OCI-LY7 (cell line): ENCODE measurements at regions not wholly inside any gene's neighbourhood (a gene's known extent, or its start where the extent isn't known, plus 50 kb on each side); places are given as distances from the start of the nearest gene placed in this dataset.

Experiments used
- BruUV-seq: library from RNA; stranded (reverse); fragments of 400-500 nt; replicated peaks from 2 replicates; lab custom pipeline; 2021; lab: Mats Ljungman, UMichigan
- CTCF ChIA-PET: fragments of 300-600 bp; sonication (Branson Sonifier 250); formaldehyde crosslinking; loops from one replicate; lab custom pipeline; 2022; ENCODE audit warnings: antibody characterized with exemption; ENCODE audit not compliant: unreplicated experiment; lab: Charles Lee
- POLR2A ChIA-PET: fragments of 300-600 bp; sonication (Branson Sonifier 250); formaldehyde crosslinking; loops from one replicate; lab custom pipeline; 2022; ENCODE audit warnings: antibody characterized with exemption; lab: Charles Lee
- DNase-seq: peaks from one replicate; pipeline ENCODE4 v3.0.0-alpha.2; 2015; ENCODE audit warnings: low spot score
- H2AFZ ChIP-seq: fragments of 200-600 bp; sonication (generic), shearing (Covaris generic); 2 replicates; pipeline ENCODE4 v1.6.1; 2014; ENCODE audit warnings: mild to moderate bottlenecking, antibody characterized with exemption, low read length, moderate library complexity
- H3K27ac ChIP-seq: fragments of 200-600 bp; sonication (generic); 2 replicates; pipeline ENCODE4 v1.5.1; 2014; ENCODE audit warnings: mixed run types, low read depth, mild to moderate bottlenecking, moderate library complexity, low read length, inconsistent platforms; ENCODE audit not compliant: poor library complexity, severe bottlenecking
- H3K36me3 ChIP-seq: fragments of 200-600 bp; sonication (generic); 2 replicates; pipeline ENCODE4 v1.6.1; 2014; ENCODE audit warnings: mild to moderate bottlenecking, antibody characterized with exemption, low read length, moderate library complexity, mixed read lengths; ENCODE audit not compliant: insufficient read depth
- H3K4me1 ChIP-seq: fragments of 200-600 bp; sonication (generic); 2 replicates; pipeline ENCODE4 v1.5.1; 2014; ENCODE audit warnings: mild to moderate bottlenecking, low read length; ENCODE audit not compliant: insufficient read depth, poor library complexity, severe bottlenecking
- H3K4me2 ChIP-seq: fragments of 200-600 bp; sonication (generic); 2 replicates; pipeline ENCODE4 v1.6.1; 2014; ENCODE audit warnings: mild to moderate bottlenecking, low read length
- H3K4me3 ChIP-seq: fragments of 200-600 bp; sonication (generic); 2 replicates; pipeline ENCODE4 v1.5.1; 2014; ENCODE audit warnings: mild to moderate bottlenecking, low read depth, low read length; ENCODE audit not compliant: poor library complexity, severe bottlenecking
- H3K79me2 ChIP-seq: fragments of 200-600 bp; sonication (generic); 2 replicates; pipeline ENCODE4 v1.6.1; 2016; ENCODE audit warnings: low read depth, mild to moderate bottlenecking, low read length, moderate library complexity, mixed read lengths; ENCODE audit not compliant: insufficient read depth
- H3K9me2 ChIP-seq: fragments of 200-600 bp; sonication (generic); 2 replicates; pipeline ENCODE4 v1.6.1; 2016; ENCODE audit warnings: mild to moderate bottlenecking, low read length, mixed read lengths; ENCODE audit not compliant: insufficient read depth
- H3K9me3 ChIP-seq: fragments of 200-600 bp; sonication (generic); 2 replicates; pipeline ENCODE4 v1.6.1; 2014; ENCODE audit warnings: mild to moderate bottlenecking, mixed run types, low read length, mixed read lengths
- H4K20me1 ChIP-seq: fragments of 200-600 bp; sonication (generic); 2 replicates; pipeline ENCODE4 v1.6.1; 2014; ENCODE audit warnings: mild to moderate bottlenecking, antibody characterized with exemption, low read length, moderate library complexity, mixed read lengths; ENCODE audit not compliant: insufficient read depth
- CTCF ChIP-seq: fragments of 200-600 bp; sonication (generic); conservative IDR thresholded peaks from 2 replicates; pipeline ENCODE4 v1.5.1; 2014; ENCODE audit warnings: mild to moderate bottlenecking, antibody characterized with exemption, low read length, moderate library complexity, mixed read lengths
- EZH2phosphoT487 ChIP-seq: fragments of 200-600 bp; sonication (generic); IDR thresholded peaks from 2 replicates; pipeline ENCODE4 v1.6.1; 2018; ENCODE audit warnings: low read depth, borderline replicate concordance, mild to moderate bottlenecking, mixed run types, antibody characterized with exemption, low read length, moderate library complexity, mixed read lengths
- intact Hi-C: fragments of 100-400 bp; cut with micrococcal nuclease; formaldehyde crosslinking; loops from one replicate; pipeline ENCODE4 v1.10.0; 2022; ENCODE audit not compliant: unreplicated experiment

DNA sequence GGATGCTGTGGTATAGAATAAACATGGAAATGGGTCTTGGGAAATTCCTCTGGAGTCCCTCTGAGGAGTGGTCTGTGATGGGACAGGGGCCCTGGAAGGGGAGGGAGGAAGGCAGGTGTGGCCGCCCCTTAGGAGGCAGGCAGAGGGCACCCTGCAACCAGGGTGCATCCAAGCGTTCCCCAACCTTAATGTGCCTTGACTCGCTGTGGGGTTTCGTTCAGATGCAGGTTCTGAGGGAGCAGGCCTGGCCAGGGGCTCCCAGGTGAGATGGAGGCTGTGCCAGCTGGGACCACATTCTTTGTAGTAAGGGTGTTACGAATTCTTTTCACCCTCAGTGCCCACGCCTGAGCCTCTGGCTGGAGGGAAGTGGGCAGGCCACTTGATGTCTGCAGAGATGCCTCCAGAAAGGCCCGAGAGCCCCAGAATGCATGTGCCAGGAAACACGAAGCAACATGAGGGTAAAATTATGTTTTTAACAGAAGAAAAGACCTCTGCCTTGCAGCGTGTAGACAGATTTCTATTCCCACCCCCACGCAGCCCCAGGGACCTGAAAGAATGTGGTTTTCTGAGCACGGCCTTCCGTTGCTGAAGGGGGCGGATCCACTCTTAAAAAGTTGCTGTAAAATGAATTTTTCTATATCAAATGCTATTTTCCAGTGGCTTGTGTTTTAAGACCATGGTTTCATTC lies 150.4 kb upstream of the IER5L start:
- BruUV-seq: no TSS peak
- DNase-seq: no peak
- no peaks in the 10 kb centered on the region for H3K4me1 ChIP-seq

DNA sequence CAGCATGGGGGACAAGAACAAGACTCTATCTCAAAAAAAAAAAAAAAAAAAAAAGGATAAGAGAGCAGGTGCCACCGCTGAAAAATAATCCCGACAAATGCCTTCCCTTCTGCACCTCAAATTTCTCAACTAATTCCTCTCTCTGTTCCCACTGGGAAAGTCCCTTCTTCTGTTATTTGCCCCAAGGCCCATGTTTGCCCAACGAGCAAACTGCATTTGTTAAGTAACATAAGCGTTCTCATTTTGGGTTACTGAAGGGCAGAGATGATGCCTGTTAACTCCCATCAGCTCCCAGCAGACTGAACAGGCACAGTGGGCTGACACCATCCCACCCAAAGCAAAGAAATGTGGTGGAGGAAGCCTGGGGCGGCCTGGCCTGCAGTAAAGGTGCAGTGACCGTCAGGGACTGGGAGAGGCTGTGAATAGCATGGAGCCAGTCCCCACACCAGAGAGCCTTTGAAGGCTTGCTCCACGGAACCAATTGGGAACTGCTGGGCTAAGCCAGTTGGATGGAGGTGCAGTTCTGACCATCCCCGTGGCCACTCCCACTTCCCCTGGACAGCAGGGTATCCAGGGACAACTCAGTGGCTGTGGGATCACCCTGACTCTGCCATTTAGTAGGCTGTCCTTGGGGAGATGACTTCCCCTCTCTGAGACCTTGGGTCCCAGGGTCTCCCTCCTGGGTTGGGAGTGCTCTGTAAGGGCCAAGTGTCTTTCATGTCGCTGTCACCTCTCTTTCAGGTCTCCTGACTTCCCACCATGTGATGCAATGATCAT lies 149.7 kb upstream of the IER5L start:
- Histone ChIP-seq H3K4me2 (no peak overlapping the region), H3K27ac (no peak overlapping the region), H3K36me3 (no peaks in the 10 kb centered on the region), H3K9me3 (peaks cover 11% of the 10 kb centered on the region; the same call in 1 of the 2 replicates), H3K4me3 (no peak overlapping the region), H3K79me2 (no peaks in the 10 kb centered on the region), H4K20me1 (no peaks in the 10 kb centered on the region), H2AFZ (no peak overlapping the region), H3K9me2 (no peaks in the 10 kb centered on the region), H3K4me1 (no peaks in the 10 kb centered on the region)
- TF ChIP-seq EZH2phosphoT487 (no peak), CTCF (no peak)
- DNase-seq: no peak
- CTCF ChIA-PET: no interaction called here
- POLR2A ChIA-PET: no interaction called here
- no TSS peak for BruUV-seq
- intact Hi-C loops: no loop called here

More for the DNA sequence above, 150.4 kb upstream of the IER5L start:
- Histone ChIP-seq H3K4me3 (no peak overlapping the region), H3K9me3 (peaks cover 11% of the 10 kb centered on the region; the same call in 1 of the 2 replicates), H4K20me1 (no peaks in the 10 kb centered on the region), H2AFZ (no peak overlapping the region), H3K79me2 (no peaks in the 10 kb centered on the region), H3K27ac (no peak overlapping the region), H3K36me3 (no peaks in the 10 kb centered on the region), H3K9me2 (no peaks in the 10 kb centered on the region), H3K4me2 (no peak overlapping the region)
- ChIA-PET POLR2A (no interaction called here), CTCF (no interaction called here)
- intact Hi-C loops: no loop called here
- no peak for TF ChIP-seq CTCF
- TF ChIP-seq EZH2phosphoT487: no peak
